ENCODE measurements at regions not wholly inside any gene's neighbourhood (a gene's known extent, or its start where the extent isn't known, plus 50 kb on each side); places are given as distances from the start of the nearest gene placed in this dataset.
A peak's percentile ranks its signal among the peaks of the same experiment; 100 is the strongest.
"Not testable (repeated sequence)": the region's sequence is repeated elsewhere in the genome, so short reads cannot be mapped to it uniquely, and the experiment has no call there.

GRCh38 chr6:157751547-157752200 lies 71.4 kb upstream of the SNX9 start:
- H3K27ac Mint-ChIP-seq, result no peak overlapping the region
- H3K27me3 Mint-ChIP-seq (ENCODE audit: low read depth), result peaks cover 42% of the 10 kb centered on the region
- H3K4me3 Mint-ChIP-seq, result no peak overlapping the region
- H3K9me3 Mint-ChIP-seq, result no peaks in the 10 kb centered on the region
- H3K4me1 Mint-ChIP-seq (ENCODE audit: low read depth), result peaks cover 27% of the 10 kb centered on the region
- H3K36me3 Mint-ChIP-seq (ENCODE audit: low read depth), result peaks cover 5% of the 10 kb centered on the region

GRCh38 chr6:157752879-157753278 lies 70.2 kb upstream of the SNX9 start:
- not testable (repeated sequence) for H3K4me3 Mint-ChIP-seq; H3K36me3 Mint-ChIP-seq (ENCODE audit: low read depth); H3K9me3 Mint-ChIP-seq; H3K27ac Mint-ChIP-seq
- Mint-ChIP-seq H3K27me3 (ENCODE audit: low read depth) (peaks cover 37% of the 10 kb centered on the region), H3K4me1 (ENCODE audit: low read depth) (peaks cover 33% of the 10 kb centered on the region)

GRCh38 chr6:157753291-157753690 lies 69.8 kb upstream of the SNX9 start:
- no peak overlapping the region for H3K4me3 Mint-ChIP-seq
- H3K27me3 Mint-ChIP-seq (ENCODE audit: low read depth), result peaks cover 41% of the 10 kb centered on the region
- no peak overlapping the region for H3K27ac Mint-ChIP-seq
- H3K4me1 Mint-ChIP-seq (ENCODE audit: low read depth), result peaks cover 37% of the 10 kb centered on the region
- no peaks in the 10 kb centered on the region for H3K9me3 Mint-ChIP-seq
- H3K36me3 Mint-ChIP-seq (ENCODE audit: low read depth), result peaks cover 5% of the 10 kb centered on the region

GRCh38 chr6:157753801-157754200 lies 69.2 kb upstream of the SNX9 start:
- not testable (repeated sequence) for H3K4me3 Mint-ChIP-seq; H3K36me3 Mint-ChIP-seq (ENCODE audit: low read depth); H3K9me3 Mint-ChIP-seq; H3K27ac Mint-ChIP-seq
- H3K27me3 Mint-ChIP-seq (ENCODE audit: low read depth), result peaks cover 46% of the 10 kb centered on the region
- H3K4me1 Mint-ChIP-seq (ENCODE audit: low read depth), result peaks cover 41% of the 10 kb centered on the region

GRCh38 chr6:157754351-157754750 lies 68.7 kb upstream of the SNX9 start:
- H3K27me3 Mint-ChIP-seq (ENCODE audit: low read depth), result peaks cover 44% of the 10 kb centered on the region
- H3K36me3 Mint-ChIP-seq (ENCODE audit: low read depth), result peaks cover 3% of the 10 kb centered on the region
- peaks cover 40% of the 10 kb centered on the region for H3K4me1 Mint-ChIP-seq (ENCODE audit: low read depth)
- H3K27ac Mint-ChIP-seq, result no peak overlapping the region
- H3K9me3 Mint-ChIP-seq, result no peaks in the 10 kb centered on the region
- H3K4me3 Mint-ChIP-seq, result no peak overlapping the region

- H3K27ac Mint-ChIP-seq, result peak overlapping the region; percentile 41
Observed at GRCh38 chr6:157755032-157755745, 67.9 kb upstream of the SNX9 start.

GRCh38 chr6:157755746-157756411 lies 67.2 kb upstream of the SNX9 start:
- Mint-ChIP-seq H3K4me3 (no peak overlapping the region), H3K9me3 (no peaks in the 10 kb centered on the region), H3K27me3 (ENCODE audit: low read depth) (peaks cover 44% of the 10 kb centered on the region), H3K27ac (peak overlapping the region; percentile 41), H3K36me3 (ENCODE audit: low read depth) (peaks cover 3% of the 10 kb centered on the region), H3K4me1 (ENCODE audit: low read depth) (peaks cover 48% of the 10 kb centered on the region)

More at GRCh38 chr6:157755032-157755745, 67.9 kb upstream of the SNX9 start:
- peaks cover 3% of the 10 kb centered on the region for H3K36me3 Mint-ChIP-seq (ENCODE audit: low read depth)
- H3K27me3 Mint-ChIP-seq (ENCODE audit: low read depth), result peaks cover 44% of the 10 kb centered on the region
- H3K4me1 Mint-ChIP-seq (ENCODE audit: low read depth), result peaks cover 41% of the 10 kb centered on the region
- H3K9me3 Mint-ChIP-seq, result no peaks in the 10 kb centered on the region
- H3K4me3 Mint-ChIP-seq, result no peak overlapping the region

GRCh38 chr6:157756708-157757429 lies 66.2 kb upstream of the SNX9 start:
- Mint-ChIP-seq H3K4me3 (no peak overlapping the region), H3K27me3 (ENCODE audit: low read depth) (peaks cover 45% of the 10 kb centered on the region), H3K4me1 (ENCODE audit: low read depth) (peaks cover 54% of the 10 kb centered on the region), H3K27ac (no peak overlapping the region), H3K9me3 (no peaks in the 10 kb centered on the region), H3K36me3 (ENCODE audit: low read depth) (peaks cover 4% of the 10 kb centered on the region)

GRCh38 chr6:157757430-157758403 lies 65.3 kb upstream of the SNX9 start:
- Mint-ChIP-seq H3K36me3 (ENCODE audit: low read depth) (peaks cover 4% of the 10 kb centered on the region), H3K27me3 (ENCODE audit: low read depth) (peaks cover 46% of the 10 kb centered on the region), H3K9me3 (no peaks in the 10 kb centered on the region), H3K4me1 (ENCODE audit: low read depth) (peaks cover 60% of the 10 kb centered on the region), H3K4me3 (no peak overlapping the region), H3K27ac (peak overlapping the region; percentile 23)

GRCh38 chr6:157758516-157759023 lies 64.5 kb upstream of the SNX9 start:
- peaks cover 41% of the 10 kb centered on the region for H3K27me3 Mint-ChIP-seq (ENCODE audit: low read depth)
- peak overlapping the region; percentile 67 for H3K27ac Mint-ChIP-seq
- no peaks in the 10 kb centered on the region for H3K9me3 Mint-ChIP-seq
- H3K36me3 Mint-ChIP-seq (ENCODE audit: low read depth), result peaks cover 4% of the 10 kb centered on the region
- no peak overlapping the region for H3K4me3 Mint-ChIP-seq
- peaks cover 68% of the 10 kb centered on the region for H3K4me1 Mint-ChIP-seq (ENCODE audit: low read depth)

GRCh38 chr6:157759028-157759427 lies 64.0 kb upstream of the SNX9 start:
- Mint-ChIP-seq H3K4me3 (no peak overlapping the region), H3K27ac (no peak overlapping the region), H3K27me3 (ENCODE audit: low read depth) (peaks cover 37% of the 10 kb centered on the region)

GRCh38 chr6:157760137-157760536 lies 62.9 kb upstream of the SNX9 start:
- Mint-ChIP-seq H3K4me3 (no peak overlapping the region), H3K27me3 (ENCODE audit: low read depth) (peaks cover 27% of the 10 kb centered on the region), H3K27ac (peak overlapping the region; percentile 81), H3K9me3 (no peaks in the 10 kb centered on the region), H3K4me1 (ENCODE audit: low read depth) (peaks cover 73% of the 10 kb centered on the region), H3K36me3 (ENCODE audit: low read depth) (peaks cover 4% of the 10 kb centered on the region)

More at GRCh38 chr6:157759028-157759427, 64.0 kb upstream of the SNX9 start:
- Mint-ChIP-seq H3K9me3 (no peaks in the 10 kb centered on the region), H3K4me1 (ENCODE audit: low read depth) (peaks cover 70% of the 10 kb centered on the region), H3K36me3 (ENCODE audit: low read depth) (peaks cover 4% of the 10 kb centered on the region)

- Mint-ChIP-seq H3K36me3 (ENCODE audit: low read depth) (peaks cover 4% of the 10 kb centered on the region), H3K9me3 (no peaks in the 10 kb centered on the region), H3K4me1 (ENCODE audit: low read depth) (peaks cover 67% of the 10 kb centered on the region), H3K27ac (peak overlapping the region; percentile 81), H3K27me3 (ENCODE audit: low read depth) (peaks cover 24% of the 10 kb centered on the region), H3K4me3 (peak overlapping the region; percentile 47)
Observed at GRCh38 chr6:157760589-157761330, 62.3 kb upstream of the SNX9 start.
